ENCODE measurements at regions not wholly inside any gene's neighbourhood (a gene's known extent, or its start where the extent isn't known, plus 50 kb on each side); places are given as distances from the start of the nearest gene placed in this dataset.

GRCh38 chr1:182286761-182287160 is 104.8 kb downstream of the GLUL start:
- Mint-ChIP-seq H3K4me3 (no peak overlapping the region), H3K9me3 (no peaks in the 10 kb centered on the region)

DNA sequence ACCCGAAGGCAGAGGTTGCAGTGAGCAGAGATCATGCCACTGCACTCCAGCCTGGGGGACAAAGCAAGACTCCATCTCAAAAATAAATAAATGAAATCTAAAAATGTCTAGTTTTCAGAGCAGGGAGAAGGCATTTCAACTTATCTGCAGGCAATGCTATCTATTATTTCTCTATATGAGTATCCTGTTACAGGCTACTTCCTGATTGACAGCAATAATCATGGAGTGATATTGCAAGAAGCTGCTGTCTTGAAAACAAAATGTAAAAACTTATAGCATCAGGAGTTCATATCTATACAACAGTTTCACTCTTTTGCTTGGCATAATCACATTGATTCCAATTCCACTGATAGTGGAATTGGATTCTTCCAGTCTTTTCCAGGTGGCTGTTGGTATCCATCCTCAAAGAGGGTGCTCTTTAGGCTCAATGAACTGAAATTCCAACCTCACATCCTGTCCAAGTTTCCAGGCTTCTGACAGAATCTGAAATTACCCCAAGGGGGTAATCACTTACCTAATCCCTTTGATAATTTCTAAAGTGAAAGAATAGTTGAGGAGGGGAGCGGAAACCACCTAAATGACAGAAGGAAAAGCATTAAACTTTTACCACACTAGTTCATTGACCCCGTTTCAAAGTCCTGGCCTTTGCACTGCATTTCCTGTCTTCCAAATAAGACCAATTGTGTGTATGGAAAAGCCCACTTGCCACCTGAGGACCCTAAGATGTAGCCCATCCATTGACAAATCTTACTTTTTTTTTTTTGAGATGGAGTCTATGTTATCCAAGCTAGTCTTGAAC is 107.6 kb downstream of the GLUL start:
- Mint-ChIP-seq H3K27ac (no peak overlapping the region), H3K27me3 (ENCODE audit: low read depth) (no peaks in the 10 kb centered on the region), H3K36me3 (ENCODE audit: insufficient read depth in 2 of 2) (peaks cover 0 to 1% of the 10 kb centered on the region in 2 donors), H3K9me3 (no peaks in the 10 kb centered on the region), H3K4me1 (ENCODE audit: low read depth) (peaks cover 12% of the 10 kb centered on the region), H3K4me3 (no peak overlapping the region)
- DNase-seq (no peak), ATAC-seq (replicated peaks in 1 of 2) (no peak)

More at GRCh38 chr1:182286761-182287160, 104.8 kb downstream of the GLUL start:
- Mint-ChIP-seq H3K27ac (no peak overlapping the region), H3K36me3 (ENCODE audit: insufficient read depth in 2 of 2) (peaks cover 0 to 1% of the 10 kb centered on the region in 2 donors), H3K4me1 (ENCODE audit: low read depth) (peaks cover 12% of the 10 kb centered on the region), H3K27me3 (ENCODE audit: low read depth) (no peaks in the 10 kb centered on the region)
- DNase-seq = no peak
- no peak for ATAC-seq (replicated peaks in 1 of 2)

GRCh38 chr1:182281541-182281940 is 110.0 kb downstream of the GLUL start:
- Mint-ChIP-seq H3K4me1 (ENCODE audit: low read depth) (peaks cover 12% of the 10 kb centered on the region), H3K9me3 (no peaks in the 10 kb centered on the region), H3K27me3 (ENCODE audit: low read depth) (no peaks in the 10 kb centered on the region), H3K36me3 (ENCODE audit: insufficient read depth in 2 of 2) (peaks cover 0 to 1% of the 10 kb centered on the region in 2 donors), H3K27ac (no peak overlapping the region), H3K4me3 (no peak overlapping the region)
- ATAC-seq (replicated peaks in 1 of 2) (no peak), DNase-seq (no peak)

DNA sequence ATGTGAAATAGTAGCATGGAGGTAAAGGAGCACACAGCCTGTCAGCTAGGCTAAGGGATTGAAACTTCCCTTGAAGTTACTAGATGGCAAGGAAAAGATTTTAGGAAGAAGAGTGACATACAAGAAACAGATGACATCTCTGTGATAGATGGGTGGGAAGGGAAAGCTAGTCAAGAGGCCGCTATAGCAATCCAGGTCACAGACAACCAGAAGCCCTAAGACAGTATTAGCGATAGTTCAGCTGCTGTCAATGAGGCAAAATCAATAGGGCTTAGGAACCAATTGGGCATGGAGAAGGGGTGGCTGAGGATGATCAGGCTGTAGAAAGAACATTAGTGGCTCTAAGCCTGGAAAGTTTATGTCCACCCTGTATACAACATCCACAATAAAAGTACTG is 111.1 kb downstream of the GLUL start:
- DNase-seq (no peak), ATAC-seq (replicated peaks in 1 of 2) (no peak)
- Mint-ChIP-seq H3K4me1 (ENCODE audit: low read depth) (peaks cover 12% of the 10 kb centered on the region), H3K36me3 (ENCODE audit: insufficient read depth in 2 of 2) (peaks cover 0 to 1% of the 10 kb centered on the region in 2 donors), H3K27me3 (ENCODE audit: low read depth) (no peaks in the 10 kb centered on the region), H3K9me3 (no peaks in the 10 kb centered on the region), H3K27ac (no peak overlapping the region), H3K4me3 (no peak overlapping the region)

- DNase-seq = no peak
- Mint-ChIP-seq H3K4me1 (ENCODE audit: low read depth) (peaks cover 12% of the 10 kb centered on the region), H3K27me3 (ENCODE audit: low read depth) (no peaks in the 10 kb centered on the region), H3K36me3 (ENCODE audit: insufficient read depth in 2 of 2) (peaks cover 0 to 1% of the 10 kb centered on the region in 2 donors), H3K4me3 (no peak overlapping the region), H3K27ac (no peak overlapping the region), H3K9me3 (no peaks in the 10 kb centered on the region)
- no peak for ATAC-seq (replicated peaks in 1 of 2)
Measured at GRCh38 chr1:182279724-182280503, 111.7 kb downstream of the GLUL start.

- ATAC-seq (replicated peaks in 1 of 2) = no peak
- no peak overlapping the region for H3K4me3 Mint-ChIP-seq
- no peaks in the 10 kb centered on the region for H3K9me3 Mint-ChIP-seq
- peaks cover 0 to 1% of the 10 kb centered on the region in 2 donors for H3K36me3 Mint-ChIP-seq (ENCODE audit: insufficient read depth in 2 of 2)
- peaks cover 9% of the 10 kb centered on the region for H3K4me1 Mint-ChIP-seq (ENCODE audit: low read depth)
- DNase-seq = no peak
- H3K27me3 Mint-ChIP-seq (ENCODE audit: low read depth) = no peaks in the 10 kb centered on the region
- no peak overlapping the region for H3K27ac Mint-ChIP-seq
Measured at GRCh38 chr1:182279302-182279701, 112.3 kb downstream of the GLUL start.

DNA sequence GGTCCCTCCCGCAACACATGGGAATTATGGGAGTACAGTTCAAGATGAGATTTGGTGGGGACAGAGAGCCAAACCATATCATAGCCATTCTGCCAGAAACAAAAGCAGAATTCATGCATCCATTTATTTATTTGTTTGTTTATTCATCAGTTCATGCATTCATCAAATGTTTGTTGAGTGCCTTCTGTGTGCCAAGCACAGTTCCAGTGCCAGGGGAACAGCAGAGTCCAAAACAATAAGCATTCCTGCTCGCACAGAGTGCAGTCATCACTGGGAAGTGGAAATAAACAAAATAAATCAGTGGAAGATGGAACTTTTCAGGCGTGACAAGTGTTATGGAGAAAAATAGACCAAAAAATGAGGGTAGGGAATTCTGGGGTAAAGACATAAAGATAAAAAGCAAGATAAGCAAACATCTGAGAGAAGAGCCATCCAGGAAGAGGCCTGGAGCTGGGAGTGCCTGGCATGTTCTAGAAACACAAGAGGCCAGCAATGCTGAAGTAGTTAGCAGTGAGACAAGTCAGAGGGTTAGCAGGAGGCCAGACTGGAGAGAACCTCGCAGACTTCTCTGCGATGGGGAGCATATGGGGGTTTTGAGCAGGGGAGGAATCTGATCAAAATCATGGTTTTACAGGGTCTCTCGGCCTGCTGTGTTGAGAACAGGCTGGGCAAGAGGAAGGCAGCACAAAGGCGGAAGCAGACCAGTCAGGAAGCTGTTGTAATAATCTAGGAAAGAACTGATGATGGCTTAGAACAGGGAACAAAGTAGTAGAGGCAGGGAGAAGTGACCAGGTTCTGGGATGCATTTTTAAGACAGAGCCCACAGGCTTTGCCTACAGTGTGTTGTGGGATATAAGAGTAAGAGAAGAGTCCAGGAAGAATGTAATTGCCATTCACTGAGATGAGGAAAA is 113.2 kb downstream of the GLUL start:
- H3K27ac Mint-ChIP-seq = no peak overlapping the region
- no peaks in the 10 kb centered on the region for H3K9me3 Mint-ChIP-seq
- no peak overlapping the region for H3K4me3 Mint-ChIP-seq
- ATAC-seq (replicated peaks in 1 of 2) = no peak
- peaks cover under 1% of the 10 kb centered on the region for H3K4me1 Mint-ChIP-seq (ENCODE audit: low read depth)
- peaks cover 0 to 1% of the 10 kb centered on the region in 2 donors for H3K36me3 Mint-ChIP-seq (ENCODE audit: insufficient read depth in 2 of 2)
- no peaks in the 10 kb centered on the region for H3K27me3 Mint-ChIP-seq (ENCODE audit: low read depth)
- no peak for DNase-seq

DNA sequence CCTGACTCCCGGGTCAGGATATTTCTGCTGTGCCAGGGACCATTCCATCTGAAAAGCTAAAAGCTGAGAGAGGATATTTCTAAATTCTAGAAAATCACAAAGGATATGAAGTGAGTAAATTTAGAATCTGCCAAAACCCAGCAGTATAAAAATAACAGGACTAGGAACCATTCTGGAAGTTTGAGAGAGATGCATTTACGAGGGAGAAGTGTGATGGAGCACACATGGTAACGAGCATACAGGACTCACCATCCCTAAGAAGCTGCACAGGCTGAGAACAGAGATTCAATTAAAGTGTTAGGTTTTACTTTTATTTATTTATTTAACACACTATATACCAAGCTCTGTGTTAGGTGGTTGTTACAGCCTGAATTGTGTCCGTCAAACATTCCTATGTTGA is 116.3 kb downstream of the GLUL start:
- Mint-ChIP-seq H3K4me1 (ENCODE audit: low read depth) (no peaks in the 10 kb centered on the region), H3K27me3 (ENCODE audit: low read depth) (no peaks in the 10 kb centered on the region), H3K36me3 (ENCODE audit: insufficient read depth in 2 of 2) (no peaks in the 10 kb centered on the region), H3K9me3 (no peaks in the 10 kb centered on the region), H3K4me3 (no peak overlapping the region), H3K27ac (no peak overlapping the region)
- DNase-seq (no peak), ATAC-seq (replicated peaks in 1 of 2) (no peak)

GRCh38 chr1:182274618-182275017 is 117.0 kb downstream of the GLUL start:
- Mint-ChIP-seq H3K4me1 (ENCODE audit: low read depth) (no peaks in the 10 kb centered on the region), H3K27me3 (ENCODE audit: low read depth) (no peaks in the 10 kb centered on the region), H3K27ac (no peak overlapping the region), H3K4me3 (no peak overlapping the region), H3K9me3 (no peaks in the 10 kb centered on the region), H3K36me3 (ENCODE audit: insufficient read depth in 2 of 2) (no peaks in the 10 kb centered on the region)
- ATAC-seq (replicated peaks in 1 of 2) (no peak), DNase-seq (no peak)

DNA sequence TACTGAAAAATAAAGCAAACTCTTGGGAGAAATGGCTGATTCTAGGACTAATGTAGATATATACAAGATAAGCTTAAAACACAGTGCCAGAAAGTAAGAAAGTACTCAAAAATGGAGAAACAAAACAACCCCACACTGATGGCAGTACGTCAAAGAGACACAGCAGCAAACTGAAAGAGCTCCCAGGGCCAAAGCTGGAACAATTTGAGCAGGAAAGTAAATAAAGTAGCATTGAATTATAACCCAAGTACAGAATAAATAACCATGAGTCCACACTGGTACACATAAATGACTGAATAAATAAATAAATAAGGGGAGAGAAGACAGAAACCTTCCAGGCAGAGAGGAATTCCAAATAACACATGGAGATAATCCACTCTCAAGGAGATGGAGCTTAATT is 120.9 kb downstream of the GLUL start:
- no peaks in the 10 kb centered on the region for H3K4me1 Mint-ChIP-seq (ENCODE audit: low read depth)
- H3K27ac Mint-ChIP-seq = no peak overlapping the region
- no peak overlapping the region for H3K4me3 Mint-ChIP-seq
- ATAC-seq (replicated peaks in 1 of 2) = no peak
- H3K9me3 Mint-ChIP-seq = no peaks in the 10 kb centered on the region
- no peaks in the 10 kb centered on the region for H3K27me3 Mint-ChIP-seq (ENCODE audit: low read depth)
- H3K36me3 Mint-ChIP-seq (ENCODE audit: insufficient read depth in 2 of 2) = no peaks in the 10 kb centered on the region
- no peak for DNase-seq

- H3K36me3 Mint-ChIP-seq (ENCODE audit: insufficient read depth in 2 of 2) = no peaks in the 10 kb centered on the region
- ATAC-seq (replicated peaks in 1 of 2) (no peak), DNase-seq (no peak)
- no peaks in the 10 kb centered on the region for H3K9me3 Mint-ChIP-seq
- no peak overlapping the region for H3K4me3 Mint-ChIP-seq
- H3K4me1 Mint-ChIP-seq (ENCODE audit: low read depth) = no peaks in the 10 kb centered on the region
- no peak overlapping the region for H3K27ac Mint-ChIP-seq
- no peaks in the 10 kb centered on the region for H3K27me3 Mint-ChIP-seq (ENCODE audit: low read depth)
Measured at GRCh38 chr1:182269097-182269496, 122.5 kb downstream of the GLUL start.

DNA sequence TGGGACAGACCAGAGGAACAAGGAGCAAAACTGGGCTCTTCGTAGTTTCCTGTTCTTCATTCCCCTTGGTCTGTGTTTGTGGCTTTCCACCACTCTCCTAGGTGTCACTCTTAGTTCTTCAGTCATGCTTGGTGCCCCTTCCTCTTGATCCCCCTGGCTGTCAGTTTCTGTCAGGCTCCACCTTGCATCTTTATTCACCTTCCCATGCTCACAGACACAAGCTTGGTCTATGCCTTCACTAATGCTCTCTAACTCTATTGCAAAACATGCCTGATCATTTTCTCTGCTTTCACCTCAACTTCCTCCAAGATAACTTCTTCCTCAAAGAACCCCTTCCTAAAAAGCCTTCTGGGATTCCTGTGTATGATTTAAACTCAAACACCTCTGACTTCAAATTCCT is 122.9 kb downstream of the GLUL start:
- Mint-ChIP-seq H3K4me1 (ENCODE audit: low read depth) (no peaks in the 10 kb centered on the region), H3K9me3 (no peaks in the 10 kb centered on the region), H3K27ac (no peak overlapping the region), H3K4me3 (no peak overlapping the region), H3K36me3 (ENCODE audit: insufficient read depth in 2 of 2) (no peaks in the 10 kb centered on the region), H3K27me3 (ENCODE audit: low read depth) (no peaks in the 10 kb centered on the region)
- DNase-seq (no peak), ATAC-seq (replicated peaks in 1 of 2) (no peak)

DNA sequence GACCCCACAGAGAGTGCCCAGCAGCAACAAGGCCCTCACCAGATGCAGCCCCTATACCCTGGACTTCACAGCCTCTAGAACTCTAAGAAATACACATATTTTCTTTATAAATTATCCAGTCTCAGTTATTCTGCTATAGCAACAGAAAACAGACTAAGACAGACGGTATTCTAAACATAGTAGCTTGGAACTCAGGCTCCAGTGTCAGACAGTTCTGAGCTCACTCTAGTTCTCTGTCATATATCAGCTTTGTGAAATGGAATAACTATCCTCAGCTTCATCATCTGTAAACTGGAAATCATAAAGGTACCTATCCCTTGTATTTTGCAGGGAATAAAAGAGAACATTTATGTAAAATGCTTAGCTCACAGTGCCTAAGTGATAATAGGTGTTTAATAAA is 127.4 kb downstream of the GLUL start:
- H3K4me1 Mint-ChIP-seq (ENCODE audit: low read depth) = peaks cover 28% of the 10 kb centered on the region
- H3K9me3 Mint-ChIP-seq = no peaks in the 10 kb centered on the region
- ATAC-seq (replicated peaks in 1 of 2) = no peak

More for the DNA sequence above, 127.4 kb downstream of the GLUL start:
- H3K36me3 Mint-ChIP-seq (ENCODE audit: insufficient read depth in 2 of 2) = peaks cover 1 to 3% of the 10 kb centered on the region in 2 donors
- no peak for DNase-seq
- no peak overlapping the region for H3K4me3 Mint-ChIP-seq
- H3K27ac Mint-ChIP-seq = no peak overlapping the region
- H3K27me3 Mint-ChIP-seq (ENCODE audit: low read depth) = no peaks in the 10 kb centered on the region

Measured in activated T-cell treated with anti-CD3 and anti-CD28 coated beads, Interleukin-2, amount 50 U/mL, for 72 hours (primary cell).